SK-N-SH (cell line): ENCODE measurements at regions not wholly inside any gene's neighbourhood (a gene's known extent, or its start where the extent isn't known, plus 50 kb on each side); places are given as distances from the start of the nearest gene placed in this dataset.

Experiments used
- CTCF ChIA-PET: fragments of 300-600, 350-600 bp; formaldehyde crosslinking; extraction: SDS; loops from one replicate; lab custom pipeline; 2021; lab: Yijun Ruan, JAX
- POLR2A ChIA-PET: fragments of 350-600 bp; sonication (Branson Sonifier 250); formaldehyde crosslinking; extraction: SDS; loops from one replicate; lab custom pipeline; 2020; ENCODE audit warnings: antibody characterized with exemption, inconsistent platforms; lab: Yijun Ruan, JAX
- DNase-seq: peaks from one replicate; pipeline ENCODE4 v3.0.0; 2012
- H2AFZ ChIP-seq: fragments of 200-600 bp; sonication (generic); 2 replicates; pipeline ENCODE4 v1.8.1; 2016; ENCODE audit warnings: antibody characterized with exemption, mild to moderate bottlenecking, low read depth
- H3F3A ChIP-seq: fragments of 200-600 bp; sonication (generic); replicated peaks from 2 replicates; pipeline ENCODE3; 2016; ENCODE audit warnings: antibody characterized with exemption, mild to moderate bottlenecking; ENCODE audit not compliant: insufficient read depth
- H3K27ac ChIP-seq, 2 experiments: fragments of 200-500 bp in 1 of 2; fragments of 200-600 bp in 1 of 2; sonication (Bioruptor generic) in 1 of 2; sonication (generic), shearing (Covaris generic) in 1 of 2; 2 replicates each; pipeline versions ENCODE4 v1.5.1 to v1.6.1; 2014 to 2016; ENCODE audit warnings: low read depth in 2 of 2, inconsistent platforms in 1 of 2, low read length in 1 of 2, mild to moderate bottlenecking in 1 of 2, mixed read lengths in 1 of 2
- H3K27me3 ChIP-seq: fragments of 200-600 bp; sonication (generic), shearing (Covaris generic); 2 replicates; pipeline ENCODE4 v1.6.1; 2016; ENCODE audit warnings: mixed run types; ENCODE audit not compliant: insufficient read depth
- H3K36me3 ChIP-seq, 2 experiments: fragments of 200-500 bp in 1 of 2; fragments of 200-600 bp in 1 of 2; sonication (Bioruptor generic) in 1 of 2; sonication (generic) in 1 of 2; replicated peaks in 1 of 2; 2 replicates each; pipeline versions ENCODE3 to v1.5.1; 2014 to 2016; ENCODE audit warnings: low read length in 1 of 2, mild to moderate bottlenecking in 1 of 2; ENCODE audit not compliant: insufficient read depth in 2 of 2, control insufficient read depth in 1 of 2
- H3K4me1 ChIP-seq, 2 experiments: fragments of 200-500 bp in 1 of 2; fragments of 200-600 bp in 1 of 2; sonication (Bioruptor generic) in 1 of 2; sonication (generic), shearing (Covaris generic) in 1 of 2; 2 replicates each; pipeline versions ENCODE4 v1.5.1 to v1.6.1; 2014 to 2016; ENCODE audit warnings: low read depth in 1 of 2, low read length in 1 of 2, mixed run types in 1 of 2; ENCODE audit not compliant: insufficient read depth in 2 of 2, control insufficient read depth in 1 of 2
- H3K4me2 ChIP-seq: fragments of 200-600 bp; sonication (generic), shearing (Covaris generic); 2 replicates; pipeline ENCODE4 v1.6.1; 2017; ENCODE audit warnings: mixed run types
- H3K4me3 ChIP-seq, 2 experiments: fragments of 200-500 bp in 1 of 2; fragments of 200-600 bp in 1 of 2; sonication (Bioruptor generic) in 1 of 2; sonication (generic), shearing (Covaris generic) in 1 of 2; 2 replicates each; pipeline versions ENCODE4 v1.5.1 to v1.8.1; 2014 to 2016; ENCODE audit warnings: low read depth in 2 of 2, inconsistent platforms in 1 of 2, low read length in 1 of 2, mild to moderate bottlenecking in 1 of 2, mixed read lengths in 1 of 2, moderate library complexity in 1 of 2
- H3K79me2 ChIP-seq: fragments of 200-600 bp; sonication (generic); 2 replicates; pipeline ENCODE4 v1.8.1; 2017; ENCODE audit warnings: mild to moderate bottlenecking; ENCODE audit not compliant: insufficient read depth
- H3K9ac ChIP-seq: fragments of 200-600 bp; sonication (generic); 2 replicates; pipeline ENCODE4 v1.6.1; 2017; ENCODE audit warnings: mixed run types
- H3K9me2 ChIP-seq: fragments of 200-600 bp; sonication (generic); 2 replicates; pipeline ENCODE4 v1.6.1; 2017; ENCODE audit warnings: mixed run types
- H3K9me3 ChIP-seq: fragments of 200-600 bp; sonication (generic); 2 replicates; pipeline ENCODE4 v1.6.1; 2017; ENCODE audit warnings: mixed run types, mild to moderate bottlenecking, moderate library complexity
- H4K20me1 ChIP-seq: fragments of 200-600 bp; sonication (generic); 2 replicates; pipeline ENCODE4 v1.6.1; 2017; ENCODE audit warnings: mild to moderate bottlenecking, mixed run types; ENCODE audit not compliant: insufficient read depth
- ELF1 ChIP-seq: IDR thresholded peaks from 2 replicates; pipeline ENCODE4 v1.4.0; 2012
- EP300 ChIP-seq, 2 experiments: IDR thresholded peaks; 2 replicates each; pipeline versions ENCODE4 v1.4.0 to v1.6.1; 2012; ENCODE audit warnings: borderline replicate concordance in 1 of 2, low read depth in 1 of 2, low read length in 1 of 2
- FOXJ3 ChIP-seq: sonication (generic); formaldehyde crosslinking; IDR thresholded peaks from 2 replicates; pipeline ENCODE4 v1.5.1; 2020; ENCODE audit warnings: mild to moderate bottlenecking, missing genetic modification reagents
- GATA2 ChIP-seq: sonication (generic); formaldehyde crosslinking; IDR thresholded peaks from 2 replicates; pipeline ENCODE4 v1.5.0; 2020; ENCODE audit warnings: mild to moderate bottlenecking, missing genetic modification reagents
- JUND ChIP-seq: IDR thresholded peaks from 2 replicates; pipeline ENCODE4 v1.4.0; 2012
- MEF2A ChIP-seq: IDR thresholded peaks from 2 replicates; pipeline ENCODE4 v1.4.0; 2012; ENCODE audit warnings: low read depth, borderline replicate concordance
- NFIC ChIP-seq: IDR thresholded peaks from 2 replicates; pipeline ENCODE4 v1.4.0; 2012; ENCODE audit warnings: borderline replicate concordance
- POLR2AphosphoS5 ChIP-seq: IDR thresholded peaks from 2 replicates; pipeline ENCODE4 v1.6.1; 2012; ENCODE audit warnings: low read depth, low read length
- RAD21 ChIP-seq: IDR thresholded peaks from 2 replicates; pipeline ENCODE4 v1.6.1; 2012; ENCODE audit warnings: mild to moderate bottlenecking, low read length
- RCOR1 ChIP-seq: fragments of 150-350 bp; IDR thresholded peaks from 2 replicates; pipeline ENCODE4 v1.6.1; 2017; ENCODE audit warnings: antibody characterized with exemption, low read length
- RFX5 ChIP-seq: IDR thresholded peaks from 2 replicates; pipeline ENCODE4 v1.6.1; 2012; ENCODE audit warnings: mild to moderate bottlenecking, improper control_type of control experiment, low read length
- TAF1 ChIP-seq: IDR thresholded peaks from 2 replicates; pipeline ENCODE4 v1.6.1; 2012; ENCODE audit warnings: low read depth, mild to moderate bottlenecking, low read length, moderate library complexity, borderline replicate concordance
- TCF12 ChIP-seq: IDR thresholded peaks from 2 replicates; pipeline ENCODE4 v1.4.0; 2012
- TEAD4 ChIP-seq: IDR thresholded peaks from 2 replicates; pipeline ENCODE4 v1.4.0; 2012; ENCODE audit warnings: mild to moderate bottlenecking, borderline replicate concordance; ENCODE audit not compliant: insufficient read depth
- WGBS: methylation state at CpG from one replicate; pipeline ENCODE4 v1.1.6; 2017; ENCODE audit warnings: low lambda C conversion rate; 5-methylcytosine and 5-hydroxymethylcytosine counted together
- TF ChIP-seq, protein P1 (sequence below): IDR thresholded peaks from 2 replicates; pipeline ENCODE4 v1.4.0; 2012; ENCODE audit warnings: low read depth, borderline replicate concordance
- TF ChIP-seq, protein P2 (sequence below): IDR thresholded peaks from 2 replicates; pipeline ENCODE4 v1.4.0; 2012; ENCODE audit warnings: low read depth, borderline replicate concordance
- TF ChIP-seq, protein P3 (sequence below): IDR thresholded peaks from 2 replicates; pipeline ENCODE4 v1.4.0; 2012; ENCODE audit warnings: low read depth
- TF ChIP-seq, protein P4 (sequence below): fragments of 150-350 bp; IDR thresholded peaks from 2 replicates; pipeline ENCODE4 v1.6.1; 2016; ENCODE audit warnings: mild to moderate bottlenecking, low read depth, low read length
- TF ChIP-seq, protein P5 (sequence below): fragments of 150-350 bp; IDR thresholded peaks from 2 replicates; pipeline ENCODE4 v1.6.1; 2017; ENCODE audit warnings: antibody characterized with exemption, low read length, low read depth, borderline replicate concordance
- TF ChIP-seq, protein P6 (sequence below): IDR thresholded peaks from 2 replicates; pipeline ENCODE4; 2012

DNA sequence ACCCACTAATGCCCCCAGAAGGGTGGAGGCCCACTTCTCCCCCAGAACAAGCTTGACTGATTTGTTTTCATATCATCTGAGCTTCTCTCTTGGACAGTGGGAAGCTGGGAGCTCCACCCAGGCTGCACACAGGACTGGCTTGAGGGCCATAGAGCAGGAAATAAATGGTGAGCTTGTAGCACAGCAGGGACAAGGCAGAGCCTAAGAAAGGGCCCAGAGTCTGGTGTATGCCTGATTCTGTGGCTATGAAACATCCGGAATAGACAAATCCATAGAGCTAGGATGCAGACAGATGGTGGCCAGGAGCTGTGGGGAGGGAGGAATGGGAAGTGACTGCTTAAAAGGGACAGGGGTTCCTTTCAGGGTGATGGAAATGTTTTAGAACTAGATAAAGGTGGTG is 79.0 kb downstream of the ARL6IP4 start:
- DNase-seq = no peak
- 100% methylated on average over 1 of the region's 1 CpG for WGBS
- H4K20me1 ChIP-seq = no peaks in the 10 kb centered on the region
- H3F3A ChIP-seq = no peaks in the 10 kb centered on the region
- H3K79me2 ChIP-seq = no peaks in the 10 kb centered on the region
- H3K27me3 ChIP-seq = no peaks in the 10 kb centered on the region
- no peak overlapping the region for H3K9ac ChIP-seq
- H3K9me2 ChIP-seq = no peaks in the 10 kb centered on the region
- H3K4me1 ChIP-seq = peaks cover 17 to 22% of the 10 kb centered on the region in 2 experiments; a peak in 3 of 4 replicates
- no peaks in the 10 kb centered on the region for H3K36me3 ChIP-seq
- POLR2A ChIA-PET = no interaction called here
- H3K4me2 ChIP-seq = no peak overlapping the region
- H3K27ac ChIP-seq = no peak overlapping the region
- no peak for TF ChIP-seq NFIC
- TF ChIP-seq TCF12 = no peak
- TF ChIP-seq, protein P1, sequence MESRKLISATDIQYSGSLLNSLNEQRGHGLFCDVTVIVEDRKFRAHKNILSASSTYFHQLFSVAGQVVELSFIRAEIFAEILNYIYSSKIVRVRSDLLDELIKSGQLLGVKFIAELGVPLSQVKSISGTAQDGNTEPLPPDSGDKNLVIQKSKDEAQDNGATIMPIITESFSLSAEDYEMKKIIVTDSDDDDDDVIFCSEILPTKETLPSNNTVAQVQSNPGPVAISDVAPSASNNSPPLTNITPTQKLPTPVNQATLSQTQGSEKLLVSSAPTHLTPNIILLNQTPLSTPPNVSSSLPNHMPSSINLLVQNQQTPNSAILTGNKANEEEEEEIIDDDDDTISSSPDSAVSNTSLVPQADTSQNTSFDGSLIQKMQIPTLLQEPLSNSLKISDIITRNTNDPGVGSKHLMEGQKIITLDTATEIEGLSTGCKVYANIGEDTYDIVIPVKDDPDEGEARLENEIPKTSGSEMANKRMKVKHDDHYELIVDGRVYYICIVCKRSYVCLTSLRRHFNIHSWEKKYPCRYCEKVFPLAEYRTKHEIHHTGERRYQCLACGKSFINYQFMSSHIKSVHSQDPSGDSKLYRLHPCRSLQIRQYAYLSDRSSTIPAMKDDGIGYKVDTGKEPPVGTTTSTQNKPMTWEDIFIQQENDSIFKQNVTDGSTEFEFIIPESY = no peak
- TF ChIP-seq, protein P2, sequence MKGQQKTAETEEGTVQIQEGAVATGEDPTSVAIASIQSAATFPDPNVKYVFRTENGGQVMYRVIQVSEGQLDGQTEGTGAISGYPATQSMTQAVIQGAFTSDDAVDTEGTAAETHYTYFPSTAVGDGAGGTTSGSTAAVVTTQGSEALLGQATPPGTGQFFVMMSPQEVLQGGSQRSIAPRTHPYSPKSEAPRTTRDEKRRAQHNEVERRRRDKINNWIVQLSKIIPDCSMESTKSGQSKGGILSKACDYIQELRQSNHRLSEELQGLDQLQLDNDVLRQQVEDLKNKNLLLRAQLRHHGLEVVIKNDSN = no peak
- TF ChIP-seq, protein P3, sequence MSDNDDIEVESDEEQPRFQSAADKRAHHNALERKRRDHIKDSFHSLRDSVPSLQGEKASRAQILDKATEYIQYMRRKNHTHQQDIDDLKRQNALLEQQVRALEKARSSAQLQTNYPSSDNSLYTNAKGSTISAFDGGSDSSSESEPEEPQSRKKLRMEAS = no peak
- TF ChIP-seq, protein P4, sequence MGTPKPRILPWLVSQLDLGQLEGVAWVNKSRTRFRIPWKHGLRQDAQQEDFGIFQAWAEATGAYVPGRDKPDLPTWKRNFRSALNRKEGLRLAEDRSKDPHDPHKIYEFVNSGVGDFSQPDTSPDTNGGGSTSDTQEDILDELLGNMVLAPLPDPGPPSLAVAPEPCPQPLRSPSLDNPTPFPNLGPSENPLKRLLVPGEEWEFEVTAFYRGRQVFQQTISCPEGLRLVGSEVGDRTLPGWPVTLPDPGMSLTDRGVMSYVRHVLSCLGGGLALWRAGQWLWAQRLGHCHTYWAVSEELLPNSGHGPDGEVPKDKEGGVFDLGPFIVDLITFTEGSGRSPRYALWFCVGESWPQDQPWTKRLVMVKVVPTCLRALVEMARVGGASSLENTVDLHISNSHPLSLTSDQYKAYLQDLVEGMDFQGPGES = no peak
- no peak for TF ChIP-seq ELF1
- no peak for TF ChIP-seq TAF1
- no peak for TF ChIP-seq GATA2 (CRISPR knock-in tag)
- TF ChIP-seq RAD21 = no peak
- no peak for TF ChIP-seq RCOR1
- TF ChIP-seq MEF2A = no peak
- TF ChIP-seq EP300 (IDR thresholded peaks at IDR 0.05; ENCODE audit: borderline replicate concordance in 1 of 2, low read depth in 1 of 2, low read length in 1 of 2) = no peak
- TF ChIP-seq TEAD4 = no peak
- TF ChIP-seq POLR2AphosphoS5 = no peak
- TF ChIP-seq FOXJ3 (CRISPR knock-in tag) = no peak
- TF ChIP-seq, protein P5, sequence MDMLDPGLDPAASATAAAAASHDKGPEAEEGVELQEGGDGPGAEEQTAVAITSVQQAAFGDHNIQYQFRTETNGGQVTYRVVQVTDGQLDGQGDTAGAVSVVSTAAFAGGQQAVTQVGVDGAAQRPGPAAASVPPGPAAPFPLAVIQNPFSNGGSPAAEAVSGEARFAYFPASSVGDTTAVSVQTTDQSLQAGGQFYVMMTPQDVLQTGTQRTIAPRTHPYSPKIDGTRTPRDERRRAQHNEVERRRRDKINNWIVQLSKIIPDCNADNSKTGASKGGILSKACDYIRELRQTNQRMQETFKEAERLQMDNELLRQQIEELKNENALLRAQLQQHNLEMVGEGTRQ = no peak
- TF ChIP-seq JUND = no peak
- TF ChIP-seq, protein P6, sequence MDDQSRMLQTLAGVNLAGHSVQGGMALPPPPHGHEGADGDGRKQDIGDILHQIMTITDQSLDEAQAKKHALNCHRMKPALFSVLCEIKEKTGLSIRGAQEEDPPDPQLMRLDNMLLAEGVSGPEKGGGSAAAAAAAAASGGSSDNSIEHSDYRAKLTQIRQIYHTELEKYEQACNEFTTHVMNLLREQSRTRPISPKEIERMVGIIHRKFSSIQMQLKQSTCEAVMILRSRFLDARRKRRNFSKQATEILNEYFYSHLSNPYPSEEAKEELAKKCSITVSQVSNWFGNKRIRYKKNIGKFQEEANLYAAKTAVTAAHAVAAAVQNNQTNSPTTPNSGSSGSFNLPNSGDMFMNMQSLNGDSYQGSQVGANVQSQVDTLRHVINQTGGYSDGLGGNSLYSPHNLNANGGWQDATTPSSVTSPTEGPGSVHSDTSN = no peak
- no peak for TF ChIP-seq RFX5
- no peak overlapping the region for H2AFZ ChIP-seq
- no peak overlapping the region for H3K4me3 ChIP-seq
- no peaks in the 10 kb centered on the region for H3K9me3 ChIP-seq
- CTCF ChIA-PET = interaction anchor here (0.9 to 5.3 kb wide), 3 partner anchors 12 to 19 kb away, joined by 3 to 25 read pairs (median 4); no protein-coding TSS in a partner anchor
